NT2/D1 (cell line): ENCODE measurements at regions not wholly inside any gene's neighbourhood (a gene's known extent, or its start where the extent isn't known, plus 50 kb on each side); places are given as distances from the start of the nearest gene placed in this dataset.

Source experiments
- SUZ12 ChIP-seq: IDR thresholded peaks from 2 replicates; pipeline ENCODE4 v1.6.1; 2011; ENCODE audit not compliant: insufficient read length, insufficient read depth; ENCODE audit errors: extremely low read depth
- YY1 ChIP-seq: IDR thresholded peaks from 2 replicates; pipeline ENCODE4 v1.6.1; 2011; ENCODE audit not compliant: insufficient read length, insufficient read depth
- ZNF274 ChIP-seq: IDR thresholded peaks from 2 replicates; pipeline ENCODE4 v1.6.1; 2011; ENCODE audit warnings: mild to moderate bottlenecking, low read depth, low read length

DNA sequence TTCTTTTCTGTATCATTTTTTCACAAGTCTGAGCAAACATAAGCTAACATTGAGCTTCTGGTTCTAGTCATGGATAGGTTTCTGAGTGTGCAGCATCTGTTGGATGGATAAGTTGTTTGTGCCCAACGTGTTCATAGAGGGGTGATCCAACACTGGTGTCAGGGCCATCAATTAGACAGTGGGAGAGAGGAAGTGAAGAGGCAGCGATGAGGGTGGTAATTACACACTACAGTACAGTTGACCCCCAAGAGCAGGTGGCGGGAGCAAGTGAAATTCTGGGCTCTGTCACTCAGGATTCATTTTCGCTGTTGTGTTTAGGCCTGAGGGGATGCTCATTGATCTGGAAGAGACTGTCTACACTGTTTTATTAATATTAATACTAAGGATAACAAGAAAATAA, 180.0 kb upstream of the CXCR4 start:
- no peak for TF ChIP-seq ZNF274
- TF ChIP-seq SUZ12: no peak
- TF ChIP-seq YY1: no peak
